Kidney capillary endothelial cell (primary cell): ENCODE measurements at regions not wholly inside any gene's neighbourhood (a gene's known extent, or its start where the extent isn't known, plus 50 kb on each side); places are given as distances from the start of the nearest gene placed in this dataset.

Source experiments
- DNase-seq: peaks from one replicate; pipeline ENCODE4 v3.0.0-alpha.2; 2018; ENCODE audit warnings: low spot score

GRCh38 chr10:90414926-90415325 lies 442.9 kb downstream of the HTR7 start:
- DNase-seq: no peak

GRCh38 chr10:90417029-90417428 lies 440.8 kb downstream of the HTR7 start:
- DNase-seq: no peak

GRCh38 chr10:90417476-90418210 lies 440.2 kb downstream of the HTR7 start:
- DNase-seq: no peak

GRCh38 chr10:90418869-90419652 lies 438.8 kb downstream of the HTR7 start:
- peak; percentile 87 for DNase-seq

- no peak for DNase-seq
These were observed 437.1 kb downstream of the HTR7 start for GRCh38 chr10:90420637-90421318.

GRCh38 chr10:90421874-90422273 lies 436.0 kb downstream of the HTR7 start:
- DNase-seq: no peak

- DNase-seq: no peak
These were observed 433.1 kb downstream of the HTR7 start for GRCh38 chr10:90424730-90425129.

- DNase-seq: peak; percentile 29
These were observed 427.7 kb downstream of the HTR7 start for GRCh38 chr10:90430186-90430585.

GRCh38 chr10:90432866-90433265 lies 425.0 kb downstream of the HTR7 start:
- no peak for DNase-seq

- DNase-seq: no peak
These were observed 422.5 kb downstream of the HTR7 start for GRCh38 chr10:90435296-90435695.

- no peak for DNase-seq
These were observed 420.4 kb downstream of the HTR7 start for GRCh38 chr10:90437452-90437851.

- DNase-seq: no peak
These were observed 417.0 kb downstream of the HTR7 start for GRCh38 chr10:90440870-90441269.

- no peak for DNase-seq
These were observed 414.5 kb downstream of the HTR7 start for GRCh38 chr10:90443342-90443741.

- no peak for DNase-seq
These were observed 410.0 kb downstream of the HTR7 start for GRCh38 chr10:90447831-90448230.

- no peak for DNase-seq
These were observed 407.0 kb downstream of the HTR7 start for GRCh38 chr10:90450797-90451196.

GRCh38 chr10:90451283-90451682 lies 406.6 kb downstream of the HTR7 start:
- DNase-seq: peak; percentile 24

GRCh38 chr10:90458054-90458453 lies 399.8 kb downstream of the HTR7 start:
- no peak for DNase-seq

- no peak for DNase-seq
These were observed 399.3 kb downstream of the HTR7 start for GRCh38 chr10:90458571-90458970.

- peak; percentile 21 for DNase-seq
These were observed 396.2 kb downstream of the HTR7 start for GRCh38 chr10:90461437-90462155.

- DNase-seq: no peak
These were observed 394.9 kb downstream of the HTR7 start for GRCh38 chr10:90462749-90463470.

GRCh38 chr10:90464329-90464728 lies 393.5 kb downstream of the HTR7 start:
- DNase-seq: no peak

- DNase-seq: no peak
These were observed 386.9 kb downstream of the HTR7 start for GRCh38 chr10:90470966-90471365.
